ENCODE measurements at regions not wholly inside any gene's neighbourhood (a gene's known extent, or its start where the extent isn't known, plus 50 kb on each side); places are given as distances from the start of the nearest gene placed in this dataset.

GRCh38 chr2:220157312-220157711 is 529.9 kb downstream of the SLC4A3 start:
- TF ChIP-seq POLR2AphosphoS5 (IDR thresholded peaks at IDR 0.05) (no peak), CTCF (IDR thresholded peaks at IDR 0.05) (no peak), POLR2A (IDR thresholded peaks at IDR 0.05) (no peak)

Measured in breast epithelium (tissue), 3 donors.